OCI-LY7 (cell line): ENCODE measurements at regions not wholly inside any gene's neighbourhood (a gene's known extent, or its start where the extent isn't known, plus 50 kb on each side); places are given as distances from the start of the nearest gene placed in this dataset.

Experiments
- EZH2phosphoT487 ChIP-seq: fragments of 200-600 bp; sonication (generic); IDR thresholded peaks from 2 replicates; pipeline ENCODE4 v1.6.1; 2018; ENCODE audit warnings: low read depth, borderline replicate concordance, mild to moderate bottlenecking, mixed run types, antibody characterized with exemption, low read length, moderate library complexity, mixed read lengths
- TF ChIP-seq, protein P1 (sequence below): fragments of 200-600 bp; sonication (generic); conservative IDR thresholded peaks from 2 replicates; pipeline ENCODE4 v1.5.1; 2014; ENCODE audit warnings: mild to moderate bottlenecking, antibody characterized with exemption, low read length, moderate library complexity, mixed read lengths

GRCh38 chrX:96551322-96551872 is 133.2 kb upstream of the DIAPH2 start:
- TF ChIP-seq, protein P1, sequence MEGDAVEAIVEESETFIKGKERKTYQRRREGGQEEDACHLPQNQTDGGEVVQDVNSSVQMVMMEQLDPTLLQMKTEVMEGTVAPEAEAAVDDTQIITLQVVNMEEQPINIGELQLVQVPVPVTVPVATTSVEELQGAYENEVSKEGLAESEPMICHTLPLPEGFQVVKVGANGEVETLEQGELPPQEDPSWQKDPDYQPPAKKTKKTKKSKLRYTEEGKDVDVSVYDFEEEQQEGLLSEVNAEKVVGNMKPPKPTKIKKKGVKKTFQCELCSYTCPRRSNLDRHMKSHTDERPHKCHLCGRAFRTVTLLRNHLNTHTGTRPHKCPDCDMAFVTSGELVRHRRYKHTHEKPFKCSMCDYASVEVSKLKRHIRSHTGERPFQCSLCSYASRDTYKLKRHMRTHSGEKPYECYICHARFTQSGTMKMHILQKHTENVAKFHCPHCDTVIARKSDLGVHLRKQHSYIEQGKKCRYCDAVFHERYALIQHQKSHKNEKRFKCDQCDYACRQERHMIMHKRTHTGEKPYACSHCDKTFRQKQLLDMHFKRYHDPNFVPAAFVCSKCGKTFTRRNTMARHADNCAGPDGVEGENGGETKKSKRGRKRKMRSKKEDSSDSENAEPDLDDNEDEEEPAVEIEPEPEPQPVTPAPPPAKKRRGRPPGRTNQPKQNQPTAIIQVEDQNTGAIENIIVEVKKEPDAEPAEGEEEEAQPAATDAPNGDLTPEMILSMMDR, result no peak
- TF ChIP-seq EZH2phosphoT487, result no peak
